ENCODE measurements at regions not wholly inside any gene's neighbourhood (a gene's known extent, or its start where the extent isn't known, plus 50 kb on each side); places are given as distances from the start of the nearest gene placed in this dataset.

- ATAC-seq (no peak), DNase-seq (no peak)
- H3K36me3 Mint-ChIP-seq (ENCODE audit: low read depth): no peaks in the 10 kb centered on the region
- intact Hi-C loops (cut with micrococcal nuclease): no loop called here
- H3K4me1 Mint-ChIP-seq (ENCODE audit: low read depth): no peaks in the 10 kb centered on the region
- ChIA-PET POLR2A (no interaction called here), CTCF (no interaction called here)
- no peak overlapping the region for H3K4me3 Mint-ChIP-seq
- no peaks in the 10 kb centered on the region for H3K27me3 Mint-ChIP-seq
- H3K9me3 Mint-ChIP-seq: no peaks in the 10 kb centered on the region
- TF ChIP-seq CTCF (IDR thresholded peaks at IDR 0.05): no peak
- H3K27ac Mint-ChIP-seq: no peak overlapping the region
Measured at GRCh38 chr7:19302731-19303130, 157.5 kb upstream of the FERD3L start.

- Mint-ChIP-seq H3K9me3 (peaks cover 1% of the 10 kb centered on the region), H3K36me3 (ENCODE audit: low read depth) (no peaks in the 10 kb centered on the region), H3K27me3 (no peaks in the 10 kb centered on the region), H3K4me3 (no peak overlapping the region), H3K4me1 (ENCODE audit: low read depth) (no peaks in the 10 kb centered on the region), H3K27ac (no peak overlapping the region)
- ChIA-PET POLR2A (no interaction called here), CTCF (no interaction called here)
- no peak for TF ChIP-seq CTCF (IDR thresholded peaks at IDR 0.05)
- intact Hi-C loops (cut with micrococcal nuclease): no loop called here
- ATAC-seq (no peak), DNase-seq (no peak)
Measured at GRCh38 chr7:19296617-19297016, 151.4 kb upstream of the FERD3L start.

- Mint-ChIP-seq H3K36me3 (ENCODE audit: low read depth) (no peaks in the 10 kb centered on the region), H3K4me1 (ENCODE audit: low read depth) (no peaks in the 10 kb centered on the region), H3K27ac (no peak overlapping the region), H3K27me3 (no peaks in the 10 kb centered on the region), H3K4me3 (no peak overlapping the region), H3K9me3 (peaks cover 1% of the 10 kb centered on the region)
- POLR2A ChIA-PET: interaction anchor here (0.6 kb wide), 1 partner anchor 25 kb away, joined by 3 read pairs; no protein-coding TSS in a partner anchor
- TF ChIP-seq CTCF (IDR thresholded peaks at IDR 0.05): no peak
- no peak for DNase-seq
- CTCF ChIA-PET: no interaction called here
- no peak for ATAC-seq
- intact Hi-C loops (cut with micrococcal nuclease): no loop called here
Measured at GRCh38 chr7:19295376-19295775, 150.2 kb upstream of the FERD3L start.

GRCh38 chr7:19294619-19295018, 149.4 kb upstream of the FERD3L start:
- POLR2A ChIA-PET: no interaction called here

GRCh38 chr7:19293431-19293830, 148.2 kb upstream of the FERD3L start:
- no peaks in the 10 kb centered on the region for H3K27me3 Mint-ChIP-seq

More at GRCh38 chr7:19294619-19295018, 149.4 kb upstream of the FERD3L start:
- Mint-ChIP-seq H3K9me3 (peaks cover 1% of the 10 kb centered on the region), H3K27ac (no peak overlapping the region), H3K27me3 (no peaks in the 10 kb centered on the region), H3K4me1 (ENCODE audit: low read depth) (no peaks in the 10 kb centered on the region), H3K36me3 (ENCODE audit: low read depth) (no peaks in the 10 kb centered on the region), H3K4me3 (no peak overlapping the region)
- TF ChIP-seq CTCF (IDR thresholded peaks at IDR 0.05): no peak
- no peak for DNase-seq
- CTCF ChIA-PET: interaction anchor here (0.7 kb wide), 1 partner anchor 19 kb away, joined by 3 read pairs; no protein-coding TSS in a partner anchor
- ATAC-seq: no peak
- intact Hi-C loops (cut with micrococcal nuclease): no loop called here

More at GRCh38 chr7:19293431-19293830, 148.2 kb upstream of the FERD3L start:
- Mint-ChIP-seq H3K36me3 (ENCODE audit: low read depth) (no peaks in the 10 kb centered on the region), H3K4me1 (ENCODE audit: low read depth) (no peaks in the 10 kb centered on the region), H3K9me3 (peaks cover 1% of the 10 kb centered on the region), H3K27ac (no peak overlapping the region), H3K4me3 (no peak overlapping the region)
- CTCF ChIA-PET: no interaction called here
- intact Hi-C loops (cut with micrococcal nuclease): no loop called here
- no peak for TF ChIP-seq CTCF (IDR thresholded peaks at IDR 0.05)
- POLR2A ChIA-PET: no interaction called here
- DNase-seq (no peak), ATAC-seq (no peak)
